OCI-LY3 (cell line): ENCODE measurements at regions not wholly inside any gene's neighbourhood (a gene's known extent, or its start where the extent isn't known, plus 50 kb on each side); places are given as distances from the start of the nearest gene placed in this dataset.

Source experiments
- CTCF ChIP-seq: fragments of 200-600, 300-600 bp; sonication (generic); IDR thresholded peaks from 2 replicates; pipeline ENCODE4 v1.5.1; 2014; ENCODE audit warnings: antibody characterized with exemption, low read length, low read depth
- EZH2phosphoT487 ChIP-seq: fragments of 200-600 bp; shearing (Covaris generic); IDR thresholded peaks from 2 replicates; pipeline ENCODE4 v1.6.1; 2018; ENCODE audit warnings: antibody characterized with exemption, mixed run types, low read depth

GRCh38 chr5:36438765-36439561 is 137.3 kb upstream of the RANBP3L start:
- no peak for TF ChIP-seq CTCF
- no peak for TF ChIP-seq EZH2phosphoT487
